Vagina (tissue), 2 donors: ENCODE measurements at regions not wholly inside any gene's neighbourhood (a gene's known extent, or its start where the extent isn't known, plus 50 kb on each side); places are given as distances from the start of the nearest gene placed in this dataset.

Experiments used
- CTCF ChIP-seq, 3 experiments: fragments of 450-650 bp in 2 of 3; fragments of 200-600 bp in 1 of 3; sonication (generic) in 1 of 3; IDR thresholded peaks; one replicate each; pipeline ENCODE4 v1.5.1; 2017 to 2019; ENCODE audit warnings: antibody characterized with exemption in 3 of 3, mild to moderate bottlenecking in 2 of 3, moderate library complexity in 2 of 3
- POLR2A ChIP-seq, 2 donors: fragments of 450-650 bp; IDR thresholded peaks; one replicate each; pipeline ENCODE4 v1.6.1; 2017; ENCODE audit warnings: antibody characterized with exemption in 2 of 2, mild to moderate bottlenecking in 2 of 2, moderate library complexity in 2 of 2
- POLR2AphosphoS5 ChIP-seq, 2 donors: sonication (generic); formaldehyde crosslinking; IDR thresholded peaks; one replicate each; pipeline ENCODE4 v1.9.0; 2017; ENCODE audit warnings: antibody characterized with exemption in 2 of 2, mild to moderate bottlenecking in 2 of 2, low read depth in 1 of 2; ENCODE audit not compliant: insufficient read depth in 1 of 2

- TF ChIP-seq CTCF (IDR thresholded peaks at IDR 0.05), result no peak
- TF ChIP-seq POLR2A (IDR thresholded peaks at IDR 0.05), result no peak
- no peak for TF ChIP-seq POLR2AphosphoS5 (IDR thresholded peaks at IDR 0.05; ENCODE audit: insufficient read depth in 1 of 2, low read depth in 1 of 2)
These were observed 108.9 kb downstream of the FOXL3 start for GRCh38 chr7:398888-399287.
